ENCODE measurements at regions not wholly inside any gene's neighbourhood (a gene's known extent, or its start where the extent isn't known, plus 50 kb on each side); places are given as distances from the start of the nearest gene placed in this dataset.

- WGBS, 2 donors = 68 to 75% methylated on average over 2 of the region's 2 CpGs
- DNase-seq (peak in 1 of 3 donors; percentile 27), ATAC-seq (ENCODE audit: insufficient read depth, low FRiP score) (no peak)
- Histone ChIP-seq H3K9me3 (ENCODE audit: control insufficient read depth in 4 of 4, insufficient read depth in 3 of 4, low read length in 3 of 4) (no peaks in the 10 kb centered on the region), H3K4me1 (ENCODE audit: control insufficient read depth in 5 of 5, insufficient read depth in 5 of 5, low read length in 5 of 5) (peaks cover 0 to 12% (median 0%) of the 10 kb centered on the region in 5 donors), H3K27ac (ENCODE audit: low read depth in 1 of 2, low read length in 1 of 2) (no peak overlapping the region), H3K27me3 (ENCODE audit: control insufficient read depth in 3 of 3, insufficient read depth in 3 of 3, low read length in 2 of 3) (no peaks in the 10 kb centered on the region), H3K9ac (ENCODE audit: insufficient read depth in 1 of 2, low read length in 2 of 2) (no peak overlapping the region), H3K4me3 (no peak overlapping the region), H3K36me3 (ENCODE audit: control insufficient read depth in 4 of 4, insufficient read depth in 4 of 4, low read length in 4 of 4) (peaks cover 0 to 1% (median 0%) of the 10 kb centered on the region in 4 donors)
- TF ChIP-seq, protein P1, sequence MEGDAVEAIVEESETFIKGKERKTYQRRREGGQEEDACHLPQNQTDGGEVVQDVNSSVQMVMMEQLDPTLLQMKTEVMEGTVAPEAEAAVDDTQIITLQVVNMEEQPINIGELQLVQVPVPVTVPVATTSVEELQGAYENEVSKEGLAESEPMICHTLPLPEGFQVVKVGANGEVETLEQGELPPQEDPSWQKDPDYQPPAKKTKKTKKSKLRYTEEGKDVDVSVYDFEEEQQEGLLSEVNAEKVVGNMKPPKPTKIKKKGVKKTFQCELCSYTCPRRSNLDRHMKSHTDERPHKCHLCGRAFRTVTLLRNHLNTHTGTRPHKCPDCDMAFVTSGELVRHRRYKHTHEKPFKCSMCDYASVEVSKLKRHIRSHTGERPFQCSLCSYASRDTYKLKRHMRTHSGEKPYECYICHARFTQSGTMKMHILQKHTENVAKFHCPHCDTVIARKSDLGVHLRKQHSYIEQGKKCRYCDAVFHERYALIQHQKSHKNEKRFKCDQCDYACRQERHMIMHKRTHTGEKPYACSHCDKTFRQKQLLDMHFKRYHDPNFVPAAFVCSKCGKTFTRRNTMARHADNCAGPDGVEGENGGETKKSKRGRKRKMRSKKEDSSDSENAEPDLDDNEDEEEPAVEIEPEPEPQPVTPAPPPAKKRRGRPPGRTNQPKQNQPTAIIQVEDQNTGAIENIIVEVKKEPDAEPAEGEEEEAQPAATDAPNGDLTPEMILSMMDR (IDR thresholded peaks at IDR 0.05; ENCODE audit: control extremely low read depth, extremely low read depth) = no peak
These were observed 205.5 kb upstream of the NUDT6 start for GRCh38 chr4:123127875-123128274.

GRCh38 chr4:123133397-123134050 lies 211.1 kb upstream of the NUDT6 start:
- TF ChIP-seq, protein P1 (IDR thresholded peaks at IDR 0.05; ENCODE audit: control extremely low read depth, extremely low read depth) = no peak
- WGBS, 2 donors = 70 to 85% methylated on average over 4 of the region's 4 CpGs
- H3K4me1 ChIP-seq (ENCODE audit: control insufficient read depth in 5 of 5, insufficient read depth in 5 of 5, low read length in 5 of 5) = no peaks in the 10 kb centered on the region
- no peaks in the 10 kb centered on the region for H3K27me3 ChIP-seq (ENCODE audit: control insufficient read depth in 3 of 3, insufficient read depth in 3 of 3, low read length in 2 of 3)
- H3K4me3 ChIP-seq = no peak overlapping the region
- no peak for DNase-seq
- H3K36me3 ChIP-seq (ENCODE audit: control insufficient read depth in 4 of 4, insufficient read depth in 4 of 4, low read length in 4 of 4) = no peaks in the 10 kb centered on the region
- H3K27ac ChIP-seq (ENCODE audit: low read depth in 1 of 2, low read length in 1 of 2) = no peak overlapping the region
- H3K9me3 ChIP-seq (ENCODE audit: control insufficient read depth in 4 of 4, insufficient read depth in 3 of 4, low read length in 3 of 4) = no peaks in the 10 kb centered on the region
- no peak overlapping the region for H3K9ac ChIP-seq (ENCODE audit: insufficient read depth in 1 of 2, low read length in 2 of 2)
- ATAC-seq (ENCODE audit: insufficient read depth, low FRiP score) = no peak

GRCh38 chr4:123144616-123145015 lies 222.2 kb upstream of the NUDT6 start:
- TF ChIP-seq, protein P1 (IDR thresholded peaks at IDR 0.05; ENCODE audit: control extremely low read depth, extremely low read depth) = no peak
- no peak for ATAC-seq (ENCODE audit: insufficient read depth, low FRiP score)
- H3K9ac ChIP-seq (ENCODE audit: insufficient read depth in 1 of 2, low read length in 2 of 2) = no peak overlapping the region

DNA sequence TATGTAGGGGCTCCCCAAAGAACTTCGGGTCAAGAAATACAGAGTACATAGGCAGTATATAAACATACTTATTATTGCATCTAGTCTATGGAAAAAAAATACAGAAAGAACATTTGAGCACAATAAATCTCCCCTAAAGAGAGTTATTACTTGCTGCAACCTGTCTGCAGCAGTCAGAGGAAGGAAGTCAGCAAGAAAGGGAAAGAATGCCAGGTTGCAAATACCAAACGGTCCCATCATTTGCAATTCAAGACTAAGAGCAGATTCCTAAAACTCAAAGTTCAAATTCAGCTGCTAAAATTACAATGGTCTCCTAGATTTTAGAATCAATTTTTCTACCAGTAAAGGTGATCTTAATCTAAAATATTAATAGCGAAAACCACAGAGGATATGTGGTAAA lies 236.2 kb upstream of the NUDT6 start:
- Histone ChIP-seq H3K4me3 (no peak overlapping the region), H3K27me3 (ENCODE audit: control insufficient read depth in 3 of 3, insufficient read depth in 3 of 3, low read length in 2 of 3) (no peaks in the 10 kb centered on the region), H3K4me1 (ENCODE audit: control insufficient read depth in 5 of 5, insufficient read depth in 5 of 5, low read length in 5 of 5) (peaks cover 0 to 9% (median 4%) of the 10 kb centered on the region in 5 donors), H3K27ac (ENCODE audit: low read depth in 1 of 2, low read length in 1 of 2) (no peak overlapping the region), H3K9me3 (ENCODE audit: control insufficient read depth in 4 of 4, insufficient read depth in 3 of 4, low read length in 3 of 4) (no peaks in the 10 kb centered on the region), H3K9ac (ENCODE audit: insufficient read depth in 1 of 2, low read length in 2 of 2) (no peak overlapping the region), H3K36me3 (ENCODE audit: control insufficient read depth in 4 of 4, insufficient read depth in 4 of 4, low read length in 4 of 4) (no peaks in the 10 kb centered on the region)
- ATAC-seq (ENCODE audit: insufficient read depth, low FRiP score) (no peak), DNase-seq (no peak)
- WGBS, 2 donors = 22 to 47% methylated on average over 3 of the region's 3 CpGs
- TF ChIP-seq, protein P1 (IDR thresholded peaks at IDR 0.05; ENCODE audit: control extremely low read depth, extremely low read depth) = no peak

More at GRCh38 chr4:123144616-123145015, 222.2 kb upstream of the NUDT6 start:
- Histone ChIP-seq H3K9me3 (ENCODE audit: control insufficient read depth in 4 of 4, insufficient read depth in 3 of 4, low read length in 3 of 4) (no peaks in the 10 kb centered on the region), H3K4me1 (ENCODE audit: control insufficient read depth in 5 of 5, insufficient read depth in 5 of 5, low read length in 5 of 5) (no peaks in the 10 kb centered on the region), H3K36me3 (ENCODE audit: control insufficient read depth in 4 of 4, insufficient read depth in 4 of 4, low read length in 4 of 4) (no peaks in the 10 kb centered on the region), H3K27me3 (ENCODE audit: control insufficient read depth in 3 of 3, insufficient read depth in 3 of 3, low read length in 2 of 3) (no peaks in the 10 kb centered on the region), H3K4me3 (no peak overlapping the region), H3K27ac (ENCODE audit: low read depth in 1 of 2, low read length in 1 of 2) (no peak overlapping the region)
- no peak for DNase-seq
